ENCODE measurements at regions not wholly inside any gene's neighbourhood (a gene's known extent, or its start where the extent isn't known, plus 50 kb on each side); places are given as distances from the start of the nearest gene placed in this dataset.
A peak's percentile ranks its signal among the peaks of the same experiment; 100 is the strongest.

DNA sequence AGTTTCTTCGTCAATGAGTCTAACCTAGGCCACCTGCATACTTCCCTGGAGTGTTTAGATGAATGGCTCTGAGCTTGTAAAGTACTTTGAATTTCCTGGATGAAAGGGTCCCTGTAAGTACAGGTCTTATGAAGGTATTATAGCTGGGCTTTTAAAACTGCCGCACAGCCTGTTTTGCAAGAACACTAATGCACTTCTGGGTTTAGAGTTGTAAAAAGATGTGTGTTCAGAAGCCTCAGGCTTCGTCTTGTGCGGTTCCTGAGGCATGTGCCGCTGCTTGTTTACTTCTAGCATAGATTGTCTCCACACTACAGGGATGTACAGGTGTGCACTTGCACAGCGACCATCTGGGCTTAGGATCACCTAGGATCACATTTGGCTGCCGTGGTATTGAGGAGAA lies 324.5 kb downstream of the SOX4 start:
- TF ChIP-seq, protein P1, sequence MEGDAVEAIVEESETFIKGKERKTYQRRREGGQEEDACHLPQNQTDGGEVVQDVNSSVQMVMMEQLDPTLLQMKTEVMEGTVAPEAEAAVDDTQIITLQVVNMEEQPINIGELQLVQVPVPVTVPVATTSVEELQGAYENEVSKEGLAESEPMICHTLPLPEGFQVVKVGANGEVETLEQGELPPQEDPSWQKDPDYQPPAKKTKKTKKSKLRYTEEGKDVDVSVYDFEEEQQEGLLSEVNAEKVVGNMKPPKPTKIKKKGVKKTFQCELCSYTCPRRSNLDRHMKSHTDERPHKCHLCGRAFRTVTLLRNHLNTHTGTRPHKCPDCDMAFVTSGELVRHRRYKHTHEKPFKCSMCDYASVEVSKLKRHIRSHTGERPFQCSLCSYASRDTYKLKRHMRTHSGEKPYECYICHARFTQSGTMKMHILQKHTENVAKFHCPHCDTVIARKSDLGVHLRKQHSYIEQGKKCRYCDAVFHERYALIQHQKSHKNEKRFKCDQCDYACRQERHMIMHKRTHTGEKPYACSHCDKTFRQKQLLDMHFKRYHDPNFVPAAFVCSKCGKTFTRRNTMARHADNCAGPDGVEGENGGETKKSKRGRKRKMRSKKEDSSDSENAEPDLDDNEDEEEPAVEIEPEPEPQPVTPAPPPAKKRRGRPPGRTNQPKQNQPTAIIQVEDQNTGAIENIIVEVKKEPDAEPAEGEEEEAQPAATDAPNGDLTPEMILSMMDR (IDR thresholded peaks at IDR 0.05; ENCODE audit: unreplicated experiment) = no peak
- Mint-ChIP-seq H3K27ac (peak overlapping the region; percentile 42), H3K9me3 (ENCODE audit: low read depth) (peaks cover 3% of the 10 kb centered on the region), H3K4me1 (ENCODE audit: low read depth) (peaks cover 19% of the 10 kb centered on the region), H3K4me3 (ENCODE audit: low read depth) (no peak overlapping the region), H3K36me3 (ENCODE audit: insufficient read depth) (peaks cover 29% of the 10 kb centered on the region), H3K27me3 (no peaks in the 10 kb centered on the region)
- DNase-seq (ENCODE audit: low spot score, unreplicated experiment) = no peak

DNA sequence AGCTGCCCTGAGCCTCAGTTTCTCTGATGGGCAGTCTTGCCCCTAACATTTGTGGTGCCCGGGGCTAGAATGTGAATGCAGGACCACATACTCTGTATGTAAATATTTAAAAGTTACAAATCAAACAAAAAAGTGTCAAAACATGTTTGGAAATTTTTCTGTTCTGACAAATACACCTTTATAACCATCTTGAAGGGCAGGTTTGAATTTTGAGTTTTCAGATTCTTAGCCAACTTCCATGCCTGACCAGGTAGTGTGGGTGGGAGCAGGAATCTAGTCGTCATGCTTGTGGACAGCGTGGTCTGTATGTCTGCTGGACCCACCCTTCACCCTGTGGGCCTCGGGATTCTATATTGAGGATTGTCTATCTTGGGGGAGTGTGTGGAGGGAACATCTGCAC lies 325.1 kb downstream of the SOX4 start:
- peaks cover 3% of the 10 kb centered on the region for H3K9me3 Mint-ChIP-seq (ENCODE audit: low read depth)
- no peaks in the 10 kb centered on the region for H3K27me3 Mint-ChIP-seq
- peak overlapping the region; percentile 42 for H3K27ac Mint-ChIP-seq
- peaks cover 19% of the 10 kb centered on the region for H3K4me1 Mint-ChIP-seq (ENCODE audit: low read depth)
- H3K36me3 Mint-ChIP-seq (ENCODE audit: insufficient read depth) = peaks cover 24% of the 10 kb centered on the region
- H3K4me3 Mint-ChIP-seq (ENCODE audit: low read depth) = no peak overlapping the region
- DNase-seq (ENCODE audit: low spot score, unreplicated experiment) = no peak
- TF ChIP-seq, protein P1 (IDR thresholded peaks at IDR 0.05; ENCODE audit: unreplicated experiment) = no peak

DNA sequence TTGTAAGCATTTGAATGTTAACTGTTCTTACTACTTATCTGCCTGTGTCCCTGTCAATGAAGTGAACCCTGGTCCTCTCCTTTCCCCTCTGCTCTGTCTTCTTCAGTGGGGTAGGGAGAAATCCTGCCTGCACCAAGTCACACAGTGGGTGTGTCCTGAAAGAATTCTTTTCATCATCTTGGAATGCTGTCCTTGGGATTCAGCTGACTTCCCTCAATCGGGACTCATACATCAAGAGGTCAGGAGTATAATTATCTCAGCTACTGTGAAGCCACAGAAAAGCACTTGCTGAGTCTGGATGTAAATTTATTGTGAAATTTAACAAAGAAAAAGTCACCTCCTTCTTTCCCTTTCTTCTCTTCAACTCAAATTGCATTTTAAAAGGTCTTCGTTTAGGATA lies 328.5 kb downstream of the SOX4 start:
- Mint-ChIP-seq H3K36me3 (ENCODE audit: insufficient read depth) (peaks cover 9% of the 10 kb centered on the region), H3K27ac (peak overlapping the region; percentile 85), H3K27me3 (no peaks in the 10 kb centered on the region), H3K4me1 (ENCODE audit: low read depth) (peaks cover 37% of the 10 kb centered on the region), H3K4me3 (ENCODE audit: low read depth) (no peak overlapping the region), H3K9me3 (ENCODE audit: low read depth) (peaks cover 3% of the 10 kb centered on the region)
- no peak for DNase-seq (ENCODE audit: low spot score, unreplicated experiment)
- TF ChIP-seq, protein P1 (IDR thresholded peaks at IDR 0.05; ENCODE audit: unreplicated experiment) = no peak

DNA sequence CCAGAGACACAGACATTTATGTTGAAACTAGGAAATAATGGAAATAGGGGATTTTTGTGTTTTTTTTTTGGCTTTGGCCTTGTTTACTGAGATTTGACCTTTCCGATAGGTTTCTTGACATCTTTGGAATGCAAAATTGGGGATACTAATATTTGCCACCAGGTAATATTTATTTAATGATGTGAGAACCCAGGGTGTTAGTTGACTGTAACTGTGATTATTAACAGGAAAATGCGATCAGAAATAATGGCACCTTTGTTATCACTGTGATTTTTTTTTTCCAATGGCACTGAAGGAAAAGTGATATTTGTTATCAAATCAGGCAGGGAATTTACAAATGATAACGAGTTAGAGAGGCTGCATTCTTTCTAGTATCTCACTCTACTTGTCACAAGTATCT lies 330.5 kb downstream of the SOX4 start:
- H3K4me3 Mint-ChIP-seq (ENCODE audit: low read depth) = no peak overlapping the region
- peaks cover 36% of the 10 kb centered on the region for H3K4me1 Mint-ChIP-seq (ENCODE audit: low read depth)

DNA sequence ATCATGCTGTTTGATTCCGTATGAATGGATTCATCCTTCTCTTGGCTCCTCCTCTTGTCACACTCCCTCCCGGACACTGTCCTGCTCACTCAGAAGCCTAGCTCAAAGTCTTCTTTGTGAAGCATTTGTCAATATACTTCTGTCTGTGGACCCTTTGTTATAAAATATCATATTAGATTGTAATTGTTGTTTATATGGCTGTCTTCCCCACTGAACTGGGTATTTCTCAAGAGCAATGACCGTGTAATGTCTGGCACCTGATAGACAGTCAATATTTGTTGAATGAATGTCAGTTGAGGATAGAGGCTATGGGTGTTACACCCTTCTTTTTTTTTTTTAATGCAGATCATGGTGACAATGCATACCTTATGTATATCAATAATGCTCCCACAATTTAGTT lies 335.3 kb downstream of the SOX4 start:
- no peak for DNase-seq (ENCODE audit: low spot score, unreplicated experiment)
- Mint-ChIP-seq H3K4me3 (ENCODE audit: low read depth) (no peak overlapping the region), H3K4me1 (ENCODE audit: low read depth) (peaks cover 34% of the 10 kb centered on the region), H3K9me3 (ENCODE audit: low read depth) (peaks cover 10% of the 10 kb centered on the region), H3K27me3 (no peaks in the 10 kb centered on the region), H3K27ac (peak overlapping the region; percentile 13), H3K36me3 (ENCODE audit: insufficient read depth) (peaks cover 20% of the 10 kb centered on the region)
- TF ChIP-seq, protein P1 (IDR thresholded peaks at IDR 0.05; ENCODE audit: unreplicated experiment) = no peak

More for the DNA sequence above, 330.5 kb downstream of the SOX4 start:
- Mint-ChIP-seq H3K36me3 (ENCODE audit: insufficient read depth) (peaks cover 7% of the 10 kb centered on the region), H3K9me3 (ENCODE audit: low read depth) (peaks cover 3% of the 10 kb centered on the region), H3K27ac (peak overlapping the region; percentile 75), H3K27me3 (no peaks in the 10 kb centered on the region)
- DNase-seq (ENCODE audit: low spot score, unreplicated experiment) = no peak
- TF ChIP-seq, protein P1 (IDR thresholded peaks at IDR 0.05; ENCODE audit: unreplicated experiment) = no peak
